Body of pancreas (tissue), 4 donors: ENCODE measurements at regions not wholly inside any gene's neighbourhood (a gene's known extent, or its start where the extent isn't known, plus 50 kb on each side); places are given as distances from the start of the nearest gene placed in this dataset.

Source experiments
- ATAC-seq: fragments of 150-250 bp; one replicate; pipeline ENCODE4 v1.9.1; 2016
- DNase-seq, 4 donors: peaks; one replicate each; pipeline ENCODE4 v3.0.0-alpha.2; 2019
- H3K27ac ChIP-seq, 4 donors: fragments of 200-600 bp; sonication (generic); 1 replicate in 3 of 4; 2 replicates in 1 of 4; pipeline versions ENCODE4 v1.5.1 to v1.6.1; 2016 to 2019; ENCODE audit warnings: mild to moderate bottlenecking in 1 of 4, mixed read lengths in 1 of 4, moderate library complexity in 1 of 4
- H3K27me3 ChIP-seq, 2 donors: fragments of 200-600 bp; sonication (generic); one replicate each; pipeline ENCODE4 v1.6.0; 2016; ENCODE audit warnings: mild to moderate bottlenecking in 1 of 2
- H3K36me3 ChIP-seq, 2 donors: fragments of 200-600 bp; sonication (generic); replicated peaks in 1 of 2; 2 replicates each; pipeline ENCODE4 v1.5.1; 2016; ENCODE audit warnings: low read depth in 2 of 2; ENCODE audit not compliant: insufficient read depth in 1 of 2
- H3K4me1 ChIP-seq: fragments of 200-600 bp; sonication (generic); one replicate; pipeline ENCODE4 v1.6.0; 2016
- H3K4me3 ChIP-seq, 2 donors: fragments of 200-600 bp; sonication (generic); 1 replicate in 1 of 2; 2 replicates in 1 of 2; pipeline ENCODE4 v1.5.1; 2016 to 2019
- H3K9me3 ChIP-seq, 3 donors: fragments of 200-600 bp; sonication (generic); 1 replicate in 2 of 3; 2 replicates in 1 of 3; pipeline ENCODE4 v1.5.1; 2016
- CTCF ChIP-seq, 7 experiments: fragments of 450-650 bp in 4 of 7; fragments of 200-600 bp in 3 of 7; sonication (generic) in 3 of 7; IDR thresholded peaks; one replicate each; pipeline ENCODE4 v1.5.1; 2016 to 2019; ENCODE audit warnings: antibody characterized with exemption in 7 of 7
- POLR2A ChIP-seq, 3 donors: fragments of 450-650 bp; IDR thresholded peaks; one replicate each; pipeline ENCODE4 v1.6.1; 2016; ENCODE audit warnings: antibody characterized with exemption in 3 of 3, mild to moderate bottlenecking in 2 of 3
- WGBS, 2 donors: methylation state at CpG; one replicate each; pipeline ENCODE4 v1.1.5; 2017; 5-methylcytosine and 5-hydroxymethylcytosine counted together
- intact Hi-C: fragments of 100-400 bp; cut with DNase I; formaldehyde crosslinking; loops from one replicate; pipeline ENCODE4 v1.15.1; 2023

DNA sequence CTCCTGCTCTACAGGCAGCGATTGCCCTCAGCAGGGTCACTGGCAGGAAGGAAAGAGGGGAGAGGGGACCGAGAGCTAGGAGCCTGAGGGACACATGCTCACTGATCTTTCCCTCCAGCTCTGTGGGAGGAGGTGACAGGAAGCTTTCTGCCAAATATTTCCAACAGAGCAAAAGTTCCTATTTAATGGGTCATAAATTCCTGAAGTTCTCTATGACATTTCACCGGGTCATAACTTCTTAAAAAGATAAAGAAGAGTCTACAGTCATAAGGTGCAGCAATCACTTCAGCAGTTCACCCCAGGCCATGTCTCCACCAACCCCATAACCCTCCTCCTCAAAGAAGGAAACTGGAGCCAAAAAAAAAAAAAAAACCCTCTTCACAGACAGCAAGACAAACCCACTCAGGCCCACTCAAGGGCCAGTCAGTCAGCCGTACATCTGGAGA is 481.1 kb downstream of the NR2F1-AS1 start:
- TF ChIP-seq CTCF (IDR thresholded peaks at IDR 0.05) (no peak), POLR2A (IDR thresholded peaks at IDR 0.05) (no peak)
- Histone ChIP-seq H3K9me3 (no peaks in the 10 kb centered on the region), H3K27me3 (no peaks in the 10 kb centered on the region), H3K27ac (no peak overlapping the region), H3K4me1 (no peaks in the 10 kb centered on the region), H3K4me3 (no peak overlapping the region), H3K36me3 (no peaks in the 10 kb centered on the region)
- WGBS, 2 donors: 51 to 52% methylated on average over 4 of the region's 4 CpGs
- DNase-seq (no peak), ATAC-seq (no peak)
- intact Hi-C loops: no loop called here

- no peak for DNase-seq
- Histone ChIP-seq H3K27me3 (no peaks in the 10 kb centered on the region), H3K27ac (no peak overlapping the region), H3K9me3 (no peaks in the 10 kb centered on the region), H3K4me1 (no peaks in the 10 kb centered on the region), H3K36me3 (no peaks in the 10 kb centered on the region), H3K4me3 (no peak overlapping the region)
- no peak for TF ChIP-seq CTCF (IDR thresholded peaks at IDR 0.05)
- TF ChIP-seq POLR2A (IDR thresholded peaks at IDR 0.05): no peak
- intact Hi-C loops: no loop called here
- no peak for ATAC-seq
- WGBS, 2 donors: 35 to 41% methylated on average over 1 of the region's 1 CpG
Observed at GRCh38 chr5:93096561-93096960, 484.5 kb downstream of the NR2F1-AS1 start.

GRCh38 chr5:93092349-93093105 is 488.5 kb downstream of the NR2F1-AS1 start:
- 68 to 77% methylated on average over 2 of the region's 2 CpGs for WGBS, 2 donors
- Histone ChIP-seq H3K4me1 (no peaks in the 10 kb centered on the region), H3K36me3 (no peaks in the 10 kb centered on the region), H3K27ac (no peak overlapping the region), H3K27me3 (no peaks in the 10 kb centered on the region), H3K4me3 (no peak overlapping the region), H3K9me3 (no peaks in the 10 kb centered on the region)
- ATAC-seq: no peak
- TF ChIP-seq POLR2A (IDR thresholded peaks at IDR 0.05) (no peak), CTCF (IDR thresholded peaks at IDR 0.05) (no peak)
- intact Hi-C loops: no loop called here
- no peak for DNase-seq

- no peak for TF ChIP-seq CTCF (IDR thresholded peaks at IDR 0.05)
- TF ChIP-seq POLR2A (IDR thresholded peaks at IDR 0.05): no peak
Observed at GRCh38 chr5:93090698-93091097, 490.3 kb downstream of the NR2F1-AS1 start.

More at GRCh38 chr5:93090698-93091097, 490.3 kb downstream of the NR2F1-AS1 start:
- ATAC-seq (no peak), DNase-seq (no peak)
- intact Hi-C loops: no loop called here
- 60 to 62% methylated on average over 5 of the region's 5 CpGs for WGBS, 2 donors
- Histone ChIP-seq H3K27me3 (no peaks in the 10 kb centered on the region), H3K36me3 (no peaks in the 10 kb centered on the region), H3K4me3 (no peak overlapping the region), H3K9me3 (no peaks in the 10 kb centered on the region), H3K27ac (no peak overlapping the region), H3K4me1 (no peaks in the 10 kb centered on the region)
